ENCODE measurements at regions not wholly inside any gene's neighbourhood (a gene's known extent, or its start where the extent isn't known, plus 50 kb on each side); places are given as distances from the start of the nearest gene placed in this dataset.

DNA sequence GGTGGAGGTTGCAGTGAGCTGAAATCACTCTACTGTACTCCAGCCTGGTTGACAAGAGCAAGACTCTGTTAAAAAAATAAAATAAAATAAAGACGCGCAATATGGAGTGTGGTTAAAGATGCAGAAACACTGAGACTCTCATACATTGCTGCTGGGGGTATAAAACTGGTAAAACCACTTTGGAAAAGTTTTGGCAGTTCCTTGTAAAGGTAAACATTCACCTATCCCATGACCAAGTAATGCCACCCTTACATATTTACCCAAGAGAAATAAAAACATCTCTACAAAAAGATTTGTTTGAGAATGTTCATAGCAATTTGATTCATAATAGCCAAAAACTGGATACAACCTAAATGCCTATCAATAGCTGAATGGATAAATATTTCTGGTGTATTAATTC, 398.5 kb downstream of the PDCD6IP start:
- DNase-seq: no peak

DNA sequence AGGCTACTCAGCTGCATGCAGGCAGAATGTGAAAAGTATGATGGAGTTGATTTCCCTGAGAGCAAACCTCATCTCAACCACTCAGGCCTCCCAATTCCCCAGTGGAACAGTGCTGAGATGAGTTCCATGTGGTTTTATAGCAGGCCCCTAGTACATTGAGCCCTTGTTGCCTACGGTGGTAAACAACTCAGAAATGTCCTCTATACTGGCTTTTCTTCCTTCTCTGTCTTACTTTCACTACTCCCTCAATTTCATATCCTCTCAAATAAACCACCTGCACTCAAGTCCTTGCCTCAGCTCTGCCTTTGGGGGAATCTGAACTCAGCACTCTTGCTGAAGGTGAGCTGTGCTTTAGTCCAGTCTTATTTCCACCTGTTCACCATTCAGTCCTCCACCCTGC, 399.9 kb downstream of the PDCD6IP start:
- no peak for DNase-seq

DNA sequence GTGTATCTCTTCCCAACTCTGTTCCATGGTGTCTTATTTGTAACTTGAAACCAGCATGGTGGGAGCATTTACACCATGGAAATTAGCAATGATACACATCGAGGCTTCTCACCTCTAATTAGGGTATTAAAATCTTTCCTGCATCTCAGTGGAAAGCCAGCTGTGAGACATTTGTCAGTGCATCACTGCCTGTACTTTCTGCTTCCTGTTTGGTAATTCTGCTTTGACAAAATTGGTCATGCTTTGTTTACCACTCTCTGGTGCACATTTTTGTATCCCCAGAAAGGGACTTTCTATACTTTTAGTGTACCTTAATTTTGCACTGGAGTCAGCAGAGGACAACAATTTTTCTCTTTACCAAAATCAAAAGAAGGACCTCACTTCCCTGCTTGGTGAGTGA, 402.1 kb downstream of the PDCD6IP start:
- peak in 1 of 5 experiments; percentile 8 for DNase-seq

DNA sequence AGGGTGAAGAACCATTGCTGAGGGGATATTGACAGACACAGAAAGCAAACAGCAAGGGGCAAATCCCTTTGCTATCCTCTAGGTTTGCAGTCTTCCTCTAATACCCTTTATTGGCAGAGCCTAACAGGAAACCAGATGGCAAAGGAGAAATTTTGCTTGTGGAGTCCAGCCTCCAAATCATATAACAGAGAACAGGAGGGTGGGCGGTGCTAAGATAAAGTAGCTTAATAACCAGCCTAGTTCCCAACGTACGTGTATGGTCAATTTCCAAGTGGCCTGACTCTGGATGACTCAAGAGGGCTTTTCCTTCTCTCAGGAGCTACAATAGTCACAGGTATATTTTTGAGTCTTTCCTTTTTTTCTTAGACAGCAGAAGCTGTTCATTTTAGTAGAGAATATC, 404.5 kb downstream of the PDCD6IP start:
- DNase-seq: no peak

DNA sequence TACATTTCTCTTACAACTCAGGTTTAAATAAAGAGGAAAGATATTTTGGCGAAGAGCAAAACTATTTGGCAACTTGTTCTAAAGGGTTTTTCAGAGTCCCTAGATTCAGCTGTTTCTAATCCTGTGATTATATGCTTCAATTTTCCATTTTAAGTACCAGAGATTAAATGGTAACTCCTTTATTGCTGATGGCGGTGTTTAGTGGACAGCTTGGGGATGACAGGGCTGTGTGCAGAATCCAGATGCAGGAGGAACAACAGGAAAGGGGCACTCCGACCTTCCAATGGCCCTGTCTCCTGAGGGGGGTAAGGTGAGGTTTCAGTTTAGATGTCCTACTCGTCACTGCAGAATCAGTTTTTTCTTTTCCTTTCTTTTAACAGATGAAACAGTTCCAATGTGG, 405.0 kb downstream of the PDCD6IP start:
- no peak for DNase-seq

DNA sequence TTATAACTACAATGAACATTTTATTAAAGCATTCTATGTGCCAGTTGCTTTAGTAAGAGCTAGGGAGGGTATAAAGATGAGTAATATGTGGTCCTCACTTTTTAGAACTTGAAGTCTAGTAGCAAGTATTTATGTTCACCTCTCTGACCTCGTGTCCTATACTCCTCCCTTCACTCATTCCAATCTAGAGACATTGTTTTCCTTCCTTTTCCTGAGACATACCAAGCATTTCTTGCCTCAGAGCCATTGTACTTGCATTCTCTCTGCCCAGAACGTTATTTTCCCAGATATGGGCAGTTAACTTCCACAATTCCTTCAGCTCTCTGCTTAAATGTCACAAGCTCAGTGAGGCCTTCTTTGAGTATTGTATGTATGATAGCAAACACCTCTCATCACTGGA, 408.6 kb downstream of the PDCD6IP start:
- DNase-seq: no peak

DNA sequence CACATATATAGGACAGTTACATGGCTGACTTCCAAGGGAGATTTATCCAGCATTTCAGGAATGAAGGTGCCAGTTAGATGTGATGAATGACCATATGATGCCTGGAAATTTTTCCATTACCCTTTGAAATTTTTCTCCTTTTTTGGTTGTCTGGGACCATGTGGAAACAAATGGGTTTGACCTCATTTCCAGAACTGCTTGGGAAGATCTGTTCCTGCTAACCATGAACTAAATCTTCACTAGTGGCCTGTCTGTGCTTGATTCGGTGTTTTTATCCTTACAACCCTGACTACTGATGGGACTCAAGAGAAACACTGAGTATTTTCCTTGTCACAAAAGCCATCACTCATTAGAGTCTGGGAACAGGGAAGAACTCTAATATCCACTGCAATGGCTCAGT, 409.4 kb downstream of the PDCD6IP start:
- no peak for DNase-seq

DNA sequence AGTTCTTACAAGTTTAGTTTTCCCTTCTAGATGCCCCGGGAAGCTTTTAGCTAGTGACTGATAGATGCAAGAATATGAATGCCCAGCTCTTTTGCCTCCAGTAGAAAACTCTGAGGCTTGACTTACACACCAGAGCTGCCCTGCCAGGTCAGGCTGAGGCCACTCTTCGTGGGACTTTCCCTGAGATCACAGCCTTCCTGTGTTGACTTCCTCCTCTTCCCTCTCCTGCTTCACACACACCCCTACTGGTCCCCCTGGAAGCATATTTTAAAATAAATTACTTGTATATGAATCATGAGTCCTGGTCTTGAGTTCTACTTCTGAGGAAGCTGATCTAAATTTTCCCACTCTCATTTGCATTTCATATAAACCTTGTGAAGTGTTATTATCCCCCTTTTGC, 413.7 kb downstream of the PDCD6IP start:
- DNase-seq: no peak

DNA sequence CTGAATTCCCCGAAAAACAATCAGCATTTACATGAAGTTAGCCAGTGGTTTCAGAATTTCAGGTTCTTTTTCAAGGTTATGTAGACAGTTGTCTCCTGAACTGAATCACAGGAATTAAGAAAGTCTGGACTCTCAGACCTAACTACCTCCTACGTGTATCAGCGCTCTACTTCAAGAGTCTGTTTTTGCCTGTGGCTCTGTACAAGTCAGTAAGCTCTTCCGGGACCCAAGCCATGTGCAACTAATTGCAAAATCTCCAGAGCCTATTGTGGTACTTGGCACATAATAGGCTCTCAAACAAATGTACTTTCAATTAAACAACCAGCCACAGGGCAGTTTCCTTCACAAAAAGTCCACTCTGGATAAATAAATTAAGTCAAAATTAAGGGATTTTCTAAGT, 414.2 kb downstream of the PDCD6IP start:
- no peak for DNase-seq

DNA sequence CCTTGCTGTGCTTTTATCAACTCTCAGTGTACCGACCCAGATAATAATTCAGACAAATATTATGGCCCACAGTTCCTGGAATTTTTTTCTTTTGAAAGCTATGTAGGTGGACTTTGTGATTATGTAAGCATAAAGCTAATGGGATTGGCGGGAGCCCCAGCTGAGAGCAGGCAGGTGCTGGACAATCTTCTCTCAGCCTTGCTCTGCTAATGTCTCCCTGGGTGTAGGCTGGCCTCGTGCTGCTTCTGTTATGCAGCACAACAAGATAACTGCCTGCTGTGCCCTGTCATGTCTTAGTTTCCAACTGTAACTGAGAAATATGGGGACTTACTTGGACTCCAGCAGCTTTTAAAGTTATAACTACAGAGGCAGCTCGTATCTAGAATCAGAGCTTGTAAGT, 415.0 kb downstream of the PDCD6IP start:
- no peak for DNase-seq

DNA sequence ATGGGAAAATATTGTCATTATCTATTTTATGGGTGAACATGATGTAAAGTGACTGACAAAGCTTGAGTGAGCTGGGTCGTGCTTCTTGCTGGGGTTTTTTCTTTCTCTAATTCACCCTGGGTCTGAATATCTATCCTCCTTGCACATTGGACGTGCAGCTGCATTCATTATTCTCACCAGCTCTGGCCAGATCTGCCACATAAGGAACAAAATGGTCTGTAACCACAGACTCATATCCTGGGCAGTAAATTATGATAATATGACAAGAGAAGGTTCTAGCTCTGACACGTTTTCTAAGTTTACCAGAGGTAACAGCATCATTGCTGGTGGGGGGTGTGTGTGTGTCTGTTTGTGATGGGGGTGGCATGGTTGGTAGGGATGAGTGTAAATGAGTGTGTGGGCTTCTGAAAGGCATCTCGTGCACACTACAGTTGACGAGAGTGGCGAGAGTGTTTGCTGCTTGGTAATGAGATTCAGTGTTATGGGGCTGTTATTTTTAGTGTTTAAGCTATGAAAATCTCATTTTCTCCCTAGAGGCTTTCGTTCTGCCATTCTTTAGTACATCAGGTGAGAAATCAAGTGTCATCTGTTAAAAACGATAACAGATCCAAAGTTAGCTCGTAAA, 418.4 kb downstream of the PDCD6IP start:
- DNase-seq: no peak

DNA sequence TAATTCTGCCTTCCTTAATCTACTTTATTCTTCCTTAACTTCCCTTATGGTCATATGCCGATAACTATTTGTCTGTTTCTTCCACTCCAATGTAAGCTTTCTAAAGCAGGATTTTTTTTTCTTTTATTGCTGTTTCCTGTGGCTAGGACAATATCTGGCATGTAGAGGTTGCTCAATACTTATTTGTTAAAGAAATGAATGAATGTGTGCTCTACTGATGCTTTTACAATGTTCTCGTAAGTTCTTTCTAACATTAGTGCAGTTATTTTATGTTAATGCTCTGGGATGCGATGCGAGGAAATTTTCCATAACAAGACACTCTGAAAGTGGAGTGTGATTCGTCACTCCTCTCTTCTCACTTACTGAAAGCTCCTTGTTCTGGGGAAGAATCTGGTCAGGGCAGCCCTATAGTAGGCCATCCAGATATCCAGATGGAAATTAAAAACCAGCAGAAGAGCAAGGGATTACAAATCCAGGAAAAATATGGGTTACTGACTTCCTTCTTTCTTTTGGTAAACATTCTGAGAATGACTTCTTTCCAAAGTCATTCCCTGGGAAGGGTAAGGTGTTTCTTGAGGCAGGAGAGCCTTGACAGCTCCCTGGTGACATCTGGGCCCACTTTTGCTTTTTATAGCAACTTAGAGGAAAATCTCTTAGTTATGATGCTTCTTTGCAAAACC, 420.4 kb downstream of the PDCD6IP start:
- DNase-seq: no peak

DNA sequence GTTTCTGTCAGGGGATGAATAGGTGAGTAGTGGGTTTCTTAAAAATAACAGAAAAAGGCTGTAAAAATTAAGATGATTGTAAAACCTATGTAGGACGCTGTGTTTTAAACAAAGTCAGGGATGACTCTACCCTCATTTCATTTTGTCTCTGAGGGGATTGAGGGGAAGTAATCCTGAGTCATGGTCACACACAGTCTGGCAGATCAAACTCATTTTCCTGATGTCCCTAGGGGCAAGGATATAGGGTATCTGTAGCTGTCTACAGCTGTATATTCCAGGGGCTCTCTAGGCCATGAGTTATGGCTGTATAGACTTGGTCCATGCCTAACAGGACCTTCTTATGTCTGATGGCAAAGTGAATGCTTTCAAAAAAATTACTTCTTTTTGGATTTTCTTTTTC, 421.1 kb downstream of the PDCD6IP start:
- DNase-seq: no peak

DNA sequence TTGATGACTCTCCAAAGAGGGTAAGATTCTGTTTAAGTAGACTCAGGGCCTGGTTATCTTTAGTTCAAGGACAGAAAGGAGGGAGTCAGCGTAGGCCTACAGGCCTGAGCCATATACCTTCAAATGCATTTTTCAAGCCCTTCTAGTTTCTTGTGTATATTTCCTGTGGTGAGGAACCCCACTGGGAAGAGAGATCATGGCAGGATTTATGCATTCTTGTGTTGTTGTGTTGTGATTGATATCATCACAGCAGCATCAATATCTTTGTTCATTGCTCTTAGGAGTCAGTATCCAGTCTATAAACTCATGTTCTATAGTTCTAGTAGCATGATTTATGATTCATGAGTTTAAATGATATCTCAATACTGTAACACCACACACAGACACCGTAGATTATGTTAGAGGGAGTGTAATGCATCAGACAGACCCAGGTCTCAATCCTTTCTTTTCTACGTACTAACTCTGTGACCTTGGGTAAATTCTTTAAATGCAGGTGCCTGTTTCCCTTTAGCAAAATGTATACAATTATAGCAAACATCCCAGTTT, 427.5 kb downstream of the PDCD6IP start:
- DNase-seq: no peak

DNA sequence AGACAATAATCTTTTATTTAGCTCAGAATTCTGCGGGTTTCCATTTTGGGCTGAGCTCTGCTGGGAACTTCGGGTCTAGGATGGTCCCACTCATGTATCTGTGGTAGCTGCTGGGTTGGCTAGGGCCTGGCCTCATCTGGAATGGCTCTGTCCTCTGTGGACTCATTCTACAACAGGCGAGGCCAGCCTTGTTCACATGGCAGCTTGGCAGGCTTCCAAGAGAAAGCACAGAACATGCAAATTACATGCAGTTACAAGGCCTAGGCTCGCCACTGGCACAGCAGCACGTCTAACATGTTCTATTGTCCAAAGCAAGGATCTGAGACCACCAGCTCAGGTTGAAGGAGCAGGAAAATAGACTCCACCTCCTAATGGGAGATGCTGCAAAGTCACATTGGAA, 431.4 kb downstream of the PDCD6IP start:
- no peak for DNase-seq

DNA sequence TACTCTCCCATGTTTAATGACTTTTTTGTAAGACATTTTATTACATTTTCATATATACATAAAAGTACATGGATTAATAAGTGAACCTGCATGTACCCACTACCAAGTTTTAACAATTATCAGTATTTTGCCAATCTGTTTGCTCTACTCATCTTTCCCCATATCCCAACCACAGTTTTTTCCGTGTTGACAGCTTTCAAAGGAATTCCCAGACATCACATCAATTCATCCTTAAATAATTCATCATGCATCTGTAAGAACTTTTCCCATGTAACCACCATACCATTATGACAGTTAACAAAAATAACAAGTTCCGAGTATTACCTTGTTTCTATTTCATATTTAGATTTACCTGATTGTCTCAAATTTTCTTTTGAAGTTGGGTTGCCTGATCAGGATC, 436.7 kb downstream of the PDCD6IP start:
- no peak for DNase-seq

DNA sequence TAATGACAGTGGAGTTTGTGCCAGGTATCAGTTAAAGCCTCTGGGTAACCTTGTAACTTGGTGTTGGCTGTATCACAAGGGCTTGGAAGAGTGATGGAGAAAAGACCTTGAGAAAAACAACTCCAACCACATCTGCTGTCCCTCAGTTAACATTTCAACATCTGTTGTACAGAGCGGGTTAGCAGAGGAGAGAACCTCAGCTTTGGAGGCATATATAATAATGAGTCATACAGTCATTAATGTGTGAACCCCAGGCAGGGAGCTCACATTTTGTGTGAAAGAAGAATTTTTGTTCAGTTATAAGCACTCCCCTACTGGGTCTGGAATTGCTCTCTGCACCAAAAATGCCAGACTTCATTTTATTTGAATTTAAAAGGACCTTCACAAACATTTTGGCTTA, 439.5 kb downstream of the PDCD6IP start:
- DNase-seq: no peak

DNA sequence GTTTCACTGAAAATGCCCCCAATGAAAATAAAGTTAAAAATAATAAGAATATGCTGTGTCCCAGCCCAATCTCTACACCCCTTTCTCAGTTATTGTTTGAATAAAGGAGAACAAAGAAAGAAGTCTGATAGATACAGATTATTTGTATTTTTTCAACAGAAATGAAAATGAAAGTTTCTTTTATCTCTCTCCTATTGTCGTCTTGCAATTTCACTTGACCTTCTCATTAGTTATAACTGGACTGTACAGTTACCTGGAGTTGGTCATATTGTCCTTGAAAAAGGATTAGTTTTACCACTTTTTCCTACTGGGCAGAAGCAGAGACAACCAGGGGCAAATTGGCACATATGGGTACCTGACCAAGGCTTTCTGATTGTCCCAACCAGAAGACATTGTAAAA, 440.0 kb downstream of the PDCD6IP start:
- DNase-seq: no peak

DNA sequence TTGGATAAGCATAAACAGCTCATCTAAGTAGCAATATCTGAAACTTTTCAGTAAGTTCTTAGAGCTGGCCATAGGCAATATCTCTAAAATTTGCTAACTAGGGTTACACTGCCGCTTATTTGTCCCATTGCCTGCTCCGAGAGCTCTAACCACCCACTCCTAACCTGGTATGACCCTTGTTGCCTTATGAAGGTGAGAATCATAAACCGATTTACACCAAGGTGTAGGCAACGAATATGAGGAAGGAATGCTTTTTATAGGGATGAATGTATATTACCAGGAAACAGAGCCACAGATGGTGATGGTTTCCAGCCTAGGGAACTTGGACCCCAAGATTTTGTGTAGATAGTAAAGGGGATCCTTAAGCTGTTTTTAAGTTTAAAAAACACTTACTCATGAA, 440.9 kb downstream of the PDCD6IP start:
- DNase-seq: no peak

DNA sequence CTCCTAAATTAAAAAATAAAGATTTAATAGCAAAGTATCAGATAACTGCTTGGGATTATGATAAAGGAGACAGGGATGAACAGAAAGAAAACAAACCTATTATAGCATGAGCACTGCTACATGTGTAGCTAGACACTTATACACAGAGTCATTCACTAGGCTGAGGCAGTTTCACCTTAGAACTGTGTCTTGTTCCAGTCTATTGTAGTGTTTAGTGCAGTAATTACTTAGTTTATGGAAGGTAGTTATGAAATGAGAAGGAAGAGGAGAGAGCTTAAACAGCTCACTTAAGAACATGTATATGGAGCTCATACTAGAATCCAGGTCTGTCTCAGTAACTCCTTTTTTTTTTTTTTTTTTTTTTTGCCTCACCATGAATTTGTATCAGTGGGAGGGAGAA, 441.4 kb downstream of the PDCD6IP start:
- DNase-seq: no peak

DNA sequence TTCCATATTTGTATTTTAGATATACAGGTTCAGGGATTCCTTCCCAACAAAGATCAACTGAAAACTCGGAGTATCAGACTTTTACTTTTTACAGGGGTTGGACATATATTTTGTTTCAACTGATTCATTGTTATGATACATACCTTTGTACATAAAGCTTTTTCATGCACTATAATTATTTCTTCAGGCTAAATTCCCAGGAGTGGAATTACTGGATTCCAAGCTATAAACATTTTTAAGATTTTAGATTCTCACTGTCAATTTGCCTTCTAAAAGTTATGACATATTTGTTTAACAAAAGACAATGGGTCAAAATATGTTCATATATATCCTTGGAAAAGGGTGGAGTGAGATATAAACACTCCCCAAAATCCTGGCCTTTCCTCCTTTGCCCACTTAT, 449.0 kb downstream of the PDCD6IP start:
- DNase-seq: no peak

DNA sequence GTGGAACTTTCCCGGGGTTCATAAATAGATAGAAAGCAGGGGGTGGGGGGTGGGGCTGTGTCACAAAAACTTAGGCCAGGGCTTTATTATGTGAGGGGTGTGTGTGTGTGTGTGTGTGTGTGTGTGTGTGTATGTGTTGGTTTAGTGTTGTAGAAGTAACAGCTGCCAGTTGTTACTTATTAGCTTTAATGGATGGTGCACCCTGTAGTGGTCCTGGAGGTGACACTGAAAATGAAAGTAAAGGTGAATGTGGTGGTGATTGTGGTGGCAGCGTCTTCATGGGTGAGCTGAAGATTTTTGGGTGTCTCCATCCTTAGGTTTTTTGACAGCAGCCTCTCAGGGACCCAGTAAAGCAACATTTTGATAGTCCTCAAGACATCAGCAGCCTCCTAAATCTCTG, 449.9 kb downstream of the PDCD6IP start:
- peak in 1 of 5 experiments; percentile 26 for DNase-seq

DNA sequence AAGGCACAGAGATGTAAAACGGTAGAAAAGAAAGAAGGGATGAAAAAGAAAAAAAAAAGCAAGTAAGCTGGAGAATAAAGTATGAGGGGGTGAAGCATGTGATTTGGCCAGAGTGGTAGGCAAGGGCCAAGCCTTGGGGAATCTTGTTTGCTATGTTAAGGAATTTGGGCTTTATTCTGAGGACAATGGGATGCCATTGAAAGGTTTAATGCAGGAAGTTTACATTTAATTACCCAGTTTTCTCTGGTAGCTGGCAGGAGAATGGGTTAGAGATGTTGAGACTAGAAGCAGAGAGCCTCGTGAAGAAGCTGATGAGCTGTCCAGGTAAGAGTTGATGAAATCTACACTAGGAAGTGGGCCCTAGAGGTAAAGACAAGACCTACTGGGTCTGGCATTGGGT, 455.9 kb downstream of the PDCD6IP start:
- DNase-seq: no peak

DNA sequence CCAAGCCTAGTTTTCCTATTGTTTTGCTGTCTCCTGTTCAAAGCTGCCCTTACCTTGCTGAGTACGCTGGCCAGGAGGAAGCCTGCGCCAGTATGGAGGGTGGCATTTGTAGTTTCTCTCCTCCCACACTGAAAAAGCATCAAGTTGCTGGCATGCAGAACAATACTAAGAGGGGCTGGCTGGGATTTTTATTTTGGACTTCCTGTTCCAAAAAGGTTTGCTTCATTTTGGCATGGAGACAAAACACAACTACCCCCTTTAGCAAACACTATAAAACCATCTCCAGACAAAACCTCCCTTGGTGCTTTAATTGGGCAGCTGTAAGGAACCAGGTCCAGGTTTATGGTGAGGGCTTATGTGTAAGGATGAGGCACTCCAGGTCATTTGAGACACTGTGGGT, 457.6 kb downstream of the PDCD6IP start:
- no peak for DNase-seq

DNA sequence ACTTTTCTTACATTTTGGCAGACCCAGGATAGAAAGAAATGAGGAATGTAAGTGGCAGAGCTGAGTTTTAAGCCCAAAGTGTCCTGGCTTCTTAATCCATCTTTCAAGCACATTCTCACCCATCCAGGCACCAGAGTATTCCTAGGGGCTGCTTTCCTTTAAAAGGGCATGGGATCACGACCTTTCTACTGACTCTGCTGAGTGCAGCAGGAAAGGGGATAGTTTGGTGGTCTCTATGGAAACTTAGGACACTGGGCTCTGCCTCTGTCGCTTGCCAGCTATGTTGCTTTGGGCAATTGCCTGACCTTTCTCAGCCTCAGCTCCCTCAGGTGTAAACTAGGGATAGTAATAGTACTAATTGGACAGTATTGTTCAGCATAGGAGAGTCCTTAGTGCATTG, 458.4 kb downstream of the PDCD6IP start:
- DNase-seq: no peak

Measured in T-helper 2 cell (primary cell).